GM19324 (cell line): ENCODE measurements at regions not wholly inside any gene's neighbourhood (a gene's known extent, or its start where the extent isn't known, plus 50 kb on each side); places are given as distances from the start of the nearest gene placed in this dataset.
A peak's percentile ranks its signal among the peaks of the same experiment; 100 is the strongest.

Source experiments
- ATAC-seq: cut with Tn5 transposase; IDR thresholded peaks from one replicate; pipeline ENCODE4 v1.9.1; 2021; ENCODE audit warnings: mild to moderate bottlenecking, moderate library complexity; ENCODE audit not compliant: unreplicated experiment, low FRiP score

DNA sequence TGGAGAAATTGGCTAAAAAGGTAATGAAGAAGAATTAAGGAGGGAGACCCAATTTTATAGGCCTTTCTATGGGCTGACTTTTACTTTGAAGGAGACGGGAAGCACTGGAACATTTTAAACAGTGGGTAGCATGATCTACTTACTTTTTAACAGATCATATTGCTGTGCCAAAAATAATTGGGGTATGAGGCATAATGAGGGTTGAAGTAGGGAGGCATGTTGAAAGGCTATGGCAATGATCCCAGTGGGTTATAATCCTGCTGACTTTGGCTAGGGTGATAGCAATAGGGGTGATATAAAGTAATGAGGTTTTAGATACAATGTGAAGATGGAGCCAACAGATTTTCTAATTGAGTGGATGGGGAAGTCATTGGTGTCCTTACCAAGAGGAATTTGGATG is 73.2 kb downstream of the GPR37 start:
- ATAC-seq: no peak

DNA sequence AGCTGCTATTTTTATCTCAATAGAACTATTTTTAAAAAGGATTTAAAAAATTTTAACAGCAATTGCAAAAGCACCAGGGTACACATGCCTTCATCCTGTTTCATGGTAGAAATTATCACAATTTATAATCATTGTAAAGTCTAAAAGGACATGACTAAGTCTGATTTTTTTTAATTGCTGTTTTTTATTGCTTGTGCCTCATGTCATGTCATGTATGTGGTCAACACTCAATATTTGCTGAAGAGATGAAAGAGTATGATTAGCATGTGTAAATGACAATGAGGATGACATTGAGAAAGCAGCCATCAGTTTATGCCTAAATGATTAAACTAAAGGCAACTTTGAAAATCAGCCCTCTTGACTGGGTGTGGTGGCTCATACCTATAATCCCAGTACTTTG is 74.8 kb downstream of the GPR37 start:
- ATAC-seq: no peak

DNA sequence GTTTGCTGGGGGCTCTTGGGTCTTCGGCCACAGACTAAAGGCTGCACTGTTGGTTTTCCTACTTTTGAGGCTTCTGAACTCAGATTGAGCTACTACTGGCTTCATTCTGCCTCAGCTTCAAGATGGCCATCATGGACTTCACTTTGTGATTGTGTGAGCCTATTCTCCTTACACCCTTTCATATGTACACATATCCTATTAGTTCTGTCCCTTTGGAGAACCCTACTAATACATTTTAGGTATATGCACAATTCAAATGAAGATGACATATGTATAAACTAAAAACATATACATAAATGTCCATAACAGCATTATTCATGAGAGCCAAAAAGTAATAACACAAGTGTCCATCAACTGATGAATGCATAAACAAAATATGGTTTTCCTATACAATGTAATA is 75.7 kb downstream of the GPR37 start:
- no peak for ATAC-seq

DNA sequence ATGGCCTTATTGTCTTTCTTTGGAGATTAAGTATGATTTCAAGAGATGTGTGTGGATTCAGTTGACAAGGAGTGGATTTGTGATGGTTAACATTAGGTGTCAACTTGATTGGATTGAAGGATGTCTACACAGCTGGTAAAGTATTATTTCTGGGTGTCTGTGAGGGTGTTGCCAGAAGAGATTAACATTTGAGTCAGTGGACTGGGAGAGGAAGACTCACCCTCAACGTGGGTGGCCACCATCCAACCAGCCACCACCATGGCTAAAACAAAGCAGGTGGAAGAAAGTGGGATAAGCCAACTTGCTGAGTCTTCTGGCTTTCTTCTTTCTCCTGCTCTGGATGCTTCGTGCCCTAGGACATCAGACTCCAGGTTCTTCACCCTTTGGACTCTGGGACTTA is 76.1 kb downstream of the GPR37 start:
- ATAC-seq: no peak

DNA sequence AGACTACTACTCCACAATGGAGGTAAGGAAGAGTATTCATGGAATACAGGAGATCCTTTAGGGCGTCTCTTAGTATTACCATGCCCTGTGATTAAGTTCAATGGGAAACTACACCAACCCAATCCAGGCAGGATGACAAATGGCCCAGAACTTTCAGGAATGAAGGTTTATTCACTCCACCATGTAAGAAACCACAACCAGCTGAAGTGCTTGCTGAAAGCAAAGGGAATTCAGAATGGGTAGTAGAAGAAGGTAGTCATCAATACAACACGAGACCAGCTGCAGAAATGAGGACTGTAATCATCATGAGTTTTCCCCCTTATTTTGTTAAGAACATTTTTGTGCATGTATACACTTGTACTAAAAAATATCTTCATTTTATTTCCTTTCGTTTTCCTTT is 76.6 kb downstream of the GPR37 start:
- ATAC-seq: no peak

DNA sequence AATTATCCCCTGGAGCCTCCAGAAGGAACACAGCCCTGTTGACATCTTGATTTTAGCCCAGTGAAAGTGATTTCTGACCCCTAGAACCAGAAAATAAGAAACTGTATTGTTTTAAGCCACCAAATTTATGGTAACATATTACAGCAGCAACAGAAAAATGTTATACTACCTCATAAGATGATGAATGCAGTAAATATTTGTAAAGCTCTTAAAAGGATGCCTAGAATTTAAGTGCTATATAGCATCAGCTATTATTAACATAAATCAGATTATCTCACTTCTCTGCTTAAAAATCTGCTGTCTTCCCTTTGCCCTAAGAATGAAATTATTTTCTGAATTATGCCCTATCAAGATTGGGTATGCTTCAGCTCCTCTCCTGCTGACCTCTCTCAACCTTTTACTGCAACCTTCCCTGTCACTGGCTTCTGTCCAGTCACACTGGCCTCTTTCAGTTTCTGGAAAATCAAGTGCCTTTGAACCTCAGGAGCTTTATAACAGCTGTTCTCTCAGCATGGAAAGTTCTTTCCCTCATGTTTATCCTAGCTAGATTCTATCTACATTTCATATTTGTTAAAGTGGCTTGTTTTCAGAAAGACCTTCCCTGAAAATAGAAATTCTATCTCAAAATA is 78.9 kb downstream of the GPR37 start:
- no peak for ATAC-seq

DNA sequence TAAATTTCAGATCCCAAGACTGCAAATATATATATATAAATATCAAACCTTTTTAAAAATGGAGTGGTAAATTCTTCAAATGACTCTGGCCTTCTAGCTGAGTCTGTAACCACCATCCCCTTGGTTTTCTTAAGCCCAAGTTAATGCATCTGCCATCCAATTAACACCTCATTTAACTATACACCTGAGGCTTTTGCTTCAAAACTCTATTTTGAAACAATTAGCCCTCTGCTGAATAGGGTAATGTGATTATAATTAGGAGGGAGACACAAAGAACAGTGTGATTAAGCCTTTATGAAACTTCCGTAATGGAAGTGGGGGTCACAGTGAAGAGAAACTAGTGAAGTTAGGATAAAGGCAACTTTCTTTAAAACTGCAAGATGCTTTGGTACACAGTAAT is 83.6 kb downstream of the GPR37 start:
- ATAC-seq: no peak

DNA sequence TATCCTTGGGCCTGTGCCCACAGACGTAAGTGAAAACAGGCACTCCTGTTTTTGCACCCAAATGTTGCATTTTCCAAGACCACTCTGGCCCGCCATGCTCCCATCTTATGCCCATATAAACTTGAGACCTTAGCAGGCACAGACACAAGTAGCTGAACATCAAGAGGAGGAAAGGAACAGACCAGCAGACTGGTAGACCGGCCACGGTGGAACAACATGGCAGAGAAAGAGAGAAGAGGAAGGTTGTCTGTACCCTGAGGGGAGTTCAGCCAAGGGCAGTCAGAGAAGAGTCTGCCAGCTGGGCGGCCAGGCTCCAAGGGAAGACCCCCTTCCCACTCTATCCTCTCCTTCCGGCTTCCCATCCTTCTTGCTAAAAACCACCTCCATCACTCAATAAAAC is 85.3 kb downstream of the GPR37 start:
- no peak for ATAC-seq

DNA sequence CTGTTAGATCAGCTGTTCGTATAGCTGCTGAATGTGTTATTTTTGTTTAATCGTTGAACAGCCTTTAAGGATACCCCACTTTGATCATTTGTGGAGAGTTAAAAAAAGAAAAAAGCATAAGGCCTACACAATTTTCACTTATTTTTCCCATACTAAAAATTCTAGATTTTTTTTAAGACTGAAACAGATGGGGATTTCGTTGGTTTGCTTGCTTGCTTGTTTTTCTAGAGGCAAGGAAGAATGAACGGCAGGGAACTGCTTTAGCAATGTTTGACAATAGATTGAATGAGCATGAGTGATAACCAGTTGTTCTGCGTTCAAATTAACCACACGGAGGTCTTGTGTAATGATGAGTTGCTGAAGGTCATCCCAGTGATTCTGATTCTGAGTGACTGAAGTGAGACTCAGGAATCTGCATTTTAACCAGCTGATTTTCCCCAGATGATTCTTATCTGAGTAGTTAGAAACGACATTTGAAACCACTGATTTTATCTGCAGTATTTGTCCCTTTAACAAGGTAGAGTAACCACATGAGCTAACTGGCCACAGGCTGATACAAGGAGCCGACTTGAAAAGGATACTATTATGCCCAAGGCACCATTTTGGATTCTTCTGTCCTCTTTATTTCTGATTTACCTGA is 85.9 kb downstream of the GPR37 start:
- no peak for ATAC-seq

DNA sequence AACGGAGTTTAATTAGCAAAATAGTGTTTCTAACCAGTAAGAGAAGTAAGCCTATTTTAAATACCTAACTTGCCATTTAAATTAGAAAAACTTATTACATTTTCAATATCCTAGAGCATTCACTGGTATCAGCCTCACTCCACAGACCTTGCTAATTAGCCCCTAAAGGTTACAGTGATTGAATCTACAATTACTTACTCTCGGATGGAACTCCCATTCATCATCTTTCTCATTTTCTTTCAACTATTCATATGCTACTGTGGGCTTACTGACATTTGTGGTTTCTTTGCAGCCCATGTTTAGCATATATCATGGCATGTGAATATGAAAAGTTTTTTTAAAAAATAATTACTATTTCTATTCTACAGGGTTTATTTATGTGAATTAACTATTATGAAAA is 86.4 kb downstream of the GPR37 start:
- ATAC-seq: no peak

DNA sequence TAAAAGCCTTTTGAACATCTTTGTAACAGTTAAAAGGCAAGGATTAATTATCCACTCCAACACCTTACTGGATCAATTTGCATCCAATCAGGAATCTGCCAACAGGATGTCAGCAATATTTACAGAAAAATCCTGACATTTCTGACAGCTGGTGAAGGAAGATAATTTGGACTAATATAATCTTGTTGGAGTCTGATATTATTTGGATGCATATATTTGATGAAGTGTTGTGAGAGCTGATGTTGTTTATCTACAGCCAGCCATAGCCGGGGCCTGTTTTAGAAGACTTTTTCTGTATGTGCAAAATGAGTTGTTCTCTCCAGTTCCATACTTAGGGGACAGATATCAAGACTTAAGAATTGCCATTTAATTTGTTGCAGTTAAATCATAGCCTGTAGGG is 91.1 kb downstream of the GPR37 start:
- ATAC-seq: no peak

DNA sequence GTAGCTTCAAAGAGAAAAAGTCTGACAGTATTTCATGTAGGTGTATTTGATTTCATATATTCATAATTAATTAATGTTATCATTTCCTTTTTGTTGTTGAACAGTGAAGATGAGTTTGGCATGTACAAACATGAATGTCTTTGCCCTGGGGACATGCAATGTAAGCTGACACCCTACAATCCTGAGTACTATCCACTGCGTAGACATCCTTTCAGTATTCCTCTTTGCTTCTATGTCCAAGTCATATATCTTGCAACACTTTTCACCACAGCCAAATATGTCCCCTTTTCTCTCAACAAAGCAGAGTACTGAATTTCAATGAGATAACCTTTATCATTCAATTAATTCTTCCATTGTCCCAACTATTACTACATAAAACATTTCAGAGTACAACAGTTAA is 93.6 kb downstream of the GPR37 start:
- ATAC-seq: no peak

DNA sequence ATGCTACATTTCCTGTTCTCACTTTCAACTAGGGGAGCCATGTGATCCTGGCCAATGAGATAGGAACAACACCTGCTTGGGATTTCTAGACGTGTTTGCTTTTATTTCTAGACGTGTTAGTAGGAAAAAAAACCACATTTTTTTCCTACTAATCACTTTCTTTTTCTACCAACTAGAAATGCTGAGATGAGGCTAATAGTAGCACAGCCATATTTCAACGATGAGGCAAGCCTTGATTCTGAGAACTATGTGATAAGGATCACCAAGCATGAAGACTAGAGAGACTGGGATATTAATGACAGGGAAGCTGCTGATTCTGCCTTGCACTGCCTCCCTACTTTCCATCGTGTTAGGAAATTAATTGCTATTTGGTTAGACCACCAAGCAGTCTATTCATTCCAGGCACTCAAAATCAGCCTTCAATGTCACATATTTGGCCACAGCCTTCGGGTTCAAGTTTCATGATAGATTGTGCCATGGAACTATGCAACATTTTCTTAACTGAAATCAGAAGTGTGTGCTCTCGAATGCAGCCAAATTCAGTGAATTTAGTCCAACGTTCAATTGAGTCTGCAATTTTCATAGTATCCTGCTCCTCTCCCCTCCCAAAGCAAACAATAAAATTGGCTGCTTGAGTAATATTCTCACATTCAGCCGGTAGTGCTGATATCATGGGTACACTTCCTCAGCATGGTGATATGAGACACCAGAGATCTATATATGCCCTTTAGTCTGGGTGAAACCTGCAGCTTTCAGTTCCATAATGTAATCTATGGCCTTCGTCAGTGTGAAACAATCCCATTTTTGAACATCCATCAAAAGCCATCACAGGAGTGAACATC is 98.1 kb downstream of the GPR37 start:
- ATAC-seq: no peak

DNA sequence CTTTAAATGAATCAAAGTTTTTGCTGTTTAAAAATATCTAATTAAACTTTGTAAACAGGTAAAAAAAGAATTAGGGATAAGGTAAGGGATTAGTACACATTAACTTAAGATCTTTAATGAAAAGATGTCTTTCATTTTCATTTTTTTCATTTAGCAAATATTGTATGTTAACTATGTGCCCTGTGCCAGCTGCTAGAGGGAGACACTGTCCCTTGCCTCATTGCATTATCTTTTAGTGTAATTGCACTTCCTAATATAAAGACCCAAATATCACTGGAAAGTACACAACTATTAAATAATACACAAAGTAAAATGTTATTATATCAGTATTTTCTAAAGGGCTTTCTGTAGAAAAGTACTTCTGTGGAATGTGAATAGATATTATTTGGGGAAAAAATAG is 102.7 kb downstream of the GPR37 start:
- ATAC-seq: no peak

DNA sequence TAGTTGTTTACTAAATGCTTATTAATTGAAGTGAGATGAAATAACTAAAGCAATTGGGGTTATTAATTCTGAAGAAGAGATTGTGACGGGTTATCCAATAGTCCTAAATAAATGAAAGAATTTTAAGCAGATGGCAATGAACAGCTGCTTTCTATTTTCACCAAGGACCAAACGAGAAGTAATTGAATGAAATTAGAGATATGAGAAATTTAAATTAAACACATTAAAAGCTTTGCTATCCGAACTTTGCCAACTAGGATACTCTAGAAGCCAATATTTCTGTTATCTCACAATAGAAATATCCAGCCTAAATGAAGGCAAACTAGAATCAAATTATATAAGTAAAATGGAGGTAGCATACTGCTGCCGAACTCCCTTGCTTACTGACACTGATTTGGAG is 103.2 kb downstream of the GPR37 start:
- no peak for ATAC-seq

DNA sequence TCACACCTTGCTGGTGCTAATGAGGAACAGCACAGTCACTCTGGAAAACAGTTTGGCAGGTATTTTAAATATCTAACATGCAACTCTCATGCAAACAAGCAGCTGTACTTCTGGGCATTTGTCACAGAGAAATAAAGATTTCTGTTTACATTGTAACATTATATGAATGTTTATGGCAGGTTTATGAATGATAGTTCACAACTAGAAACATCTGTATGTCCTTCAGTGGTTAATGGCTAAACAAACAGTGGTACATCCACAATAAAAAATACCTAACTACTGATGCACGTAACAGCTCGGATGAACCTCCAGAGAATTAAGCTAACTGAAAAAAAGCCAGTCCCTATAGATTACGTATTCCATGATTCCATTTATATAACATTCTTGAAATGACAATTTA is 109.6 kb downstream of the GPR37 start:
- ATAC-seq: no peak

DNA sequence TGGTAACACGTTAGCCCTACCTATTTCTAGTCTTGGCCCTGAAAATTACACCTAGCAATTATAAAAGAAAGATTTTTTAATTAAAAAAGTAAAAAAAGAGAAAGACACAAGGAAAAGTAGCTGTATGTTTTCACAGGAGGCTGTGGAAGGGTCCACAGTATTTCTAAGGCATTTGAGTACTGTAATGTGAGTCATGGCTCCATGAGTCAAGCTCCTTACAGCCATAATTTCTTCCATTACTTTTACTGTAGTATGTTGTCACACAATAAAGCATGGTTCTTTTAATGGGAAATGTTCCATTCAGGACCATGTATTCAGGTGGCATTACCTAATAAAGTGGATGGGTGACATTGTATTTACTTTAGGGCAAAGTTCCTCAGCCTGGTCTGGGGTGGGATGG is 113.4 kb downstream of the GPR37 start:
- no peak for ATAC-seq

DNA sequence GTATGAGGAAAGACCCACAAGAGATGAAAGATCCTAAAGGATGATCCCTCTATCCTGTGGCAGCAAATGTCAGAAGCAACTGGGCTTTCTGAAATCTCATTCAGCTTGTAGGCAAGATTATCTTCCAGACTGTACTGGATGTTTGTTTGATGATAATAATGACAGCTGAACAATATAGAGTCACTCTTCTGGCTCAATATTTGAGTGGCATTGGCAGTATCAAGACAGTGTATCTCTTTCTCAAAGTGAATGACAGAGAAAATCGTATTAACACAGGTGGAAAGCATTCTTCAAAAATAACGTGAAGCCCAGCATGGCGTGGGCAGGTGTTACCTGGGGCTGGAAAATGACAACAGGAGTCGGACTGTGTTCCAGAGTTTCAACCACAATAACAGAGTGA is 114.5 kb downstream of the GPR37 start:
- no peak for ATAC-seq

DNA sequence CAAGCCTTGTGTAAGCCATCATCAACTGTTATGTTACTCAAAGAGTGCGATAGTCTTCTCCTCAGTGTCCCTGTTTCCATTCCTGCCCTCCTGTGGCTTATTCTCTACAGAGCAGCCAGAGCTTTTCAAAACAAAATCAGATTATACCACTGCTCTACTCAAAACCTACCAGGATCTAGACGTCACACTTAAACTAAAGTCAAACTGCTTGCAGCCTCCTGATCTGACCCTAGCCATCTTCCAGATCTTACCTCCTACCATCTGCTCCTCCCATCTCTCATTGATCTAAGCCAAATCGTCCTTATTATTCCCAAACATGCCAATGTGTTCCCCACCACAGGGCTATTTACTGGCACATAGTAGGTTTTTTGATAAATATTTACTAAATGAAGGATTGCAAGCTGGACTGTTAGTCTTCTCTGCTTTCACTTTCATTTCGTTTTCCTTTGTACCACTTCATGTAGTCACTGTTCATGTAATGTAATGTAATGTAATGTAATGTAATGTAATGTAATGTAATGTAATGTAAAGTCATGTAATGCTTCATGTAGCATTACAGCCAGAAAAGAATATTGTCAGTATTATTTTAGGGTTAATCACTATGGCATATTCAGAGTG is 116.1 kb downstream of the GPR37 start:
- ATAC-seq: peak; percentile 42

DNA sequence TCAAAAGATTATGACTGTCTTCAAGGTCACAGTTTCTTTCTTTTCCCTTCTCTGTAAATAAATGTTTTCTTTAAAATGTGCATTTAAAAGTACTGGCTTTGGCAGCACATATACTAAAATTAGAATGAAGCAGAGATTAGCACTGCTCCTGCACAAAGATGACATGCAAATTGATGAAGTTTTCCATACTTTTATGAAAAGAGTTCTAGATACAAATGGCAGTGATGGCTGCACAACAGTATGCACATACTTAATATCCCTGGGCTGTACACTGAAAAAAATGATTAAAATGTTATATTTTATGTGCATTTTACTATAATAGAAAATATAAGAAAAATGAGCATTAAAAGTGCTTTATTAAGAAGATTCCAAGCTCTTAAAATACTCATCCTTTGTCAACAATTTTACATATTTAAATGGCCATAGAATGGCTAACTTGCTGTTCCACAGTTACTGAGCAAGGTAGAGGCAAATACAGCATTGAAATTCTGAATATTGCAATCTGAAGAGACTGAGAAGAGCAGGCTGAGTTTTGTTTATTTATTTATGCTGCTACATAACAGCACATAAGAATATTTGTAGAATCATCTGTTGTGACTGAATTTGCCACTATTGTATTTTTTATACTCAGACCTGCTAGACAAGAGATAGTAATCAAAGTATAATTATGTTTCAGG is 117.8 kb downstream of the GPR37 start:
- ATAC-seq: no peak

DNA sequence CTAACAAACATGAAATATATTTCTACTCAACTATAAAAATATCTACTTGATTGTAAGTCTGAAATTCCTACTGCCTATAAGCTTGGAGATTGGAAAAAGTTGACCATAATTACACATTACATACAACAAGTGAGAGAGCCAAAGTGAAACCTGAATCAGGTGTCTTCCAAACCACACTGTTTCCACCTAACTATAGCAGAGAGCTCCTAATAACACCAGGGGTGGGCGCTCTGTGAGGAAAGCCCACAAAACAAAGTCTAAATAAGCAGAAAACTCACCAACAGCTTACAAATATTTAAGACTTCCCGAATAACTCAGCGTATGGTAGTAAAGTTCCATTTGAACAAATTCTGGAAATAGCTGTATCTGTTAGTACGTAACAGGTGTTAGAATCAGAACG is 119.9 kb downstream of the GPR37 start:
- ATAC-seq: no peak
